ENCODE measurements at regions not wholly inside any gene's neighbourhood (a gene's known extent, or its start where the extent isn't known, plus 50 kb on each side); places are given as distances from the start of the nearest gene placed in this dataset.

DNA sequence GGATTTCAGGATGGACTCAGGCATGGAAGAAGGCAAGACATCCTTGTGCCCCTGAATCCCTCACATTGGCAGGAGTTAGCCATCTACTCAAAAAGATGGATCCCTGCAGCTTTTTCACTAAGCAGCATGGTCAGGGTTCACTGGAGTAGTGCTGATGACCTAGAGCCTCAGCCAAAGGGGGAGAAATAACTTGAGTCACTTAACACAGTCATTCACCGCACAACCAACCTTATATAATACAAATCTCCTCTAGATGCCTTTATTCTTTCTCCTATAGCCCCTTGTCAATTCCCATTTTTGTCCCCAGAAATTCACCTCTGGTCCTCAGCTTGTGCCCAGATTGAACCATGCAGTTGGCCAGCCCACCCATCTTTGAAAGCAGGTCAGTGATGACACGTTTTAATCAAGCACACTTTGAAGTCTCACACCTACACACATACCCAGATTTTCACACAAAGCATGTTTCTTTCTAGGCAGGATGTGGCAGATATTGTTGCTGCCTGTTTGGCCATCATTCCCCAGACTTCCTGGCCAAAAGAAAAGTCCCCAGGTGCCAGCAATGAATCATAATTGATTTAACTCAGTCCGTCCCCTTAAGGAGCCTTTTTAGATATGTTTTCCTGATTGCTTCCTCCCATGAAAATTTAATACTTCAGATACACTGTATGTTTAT, 84.2 kb downstream of the LBH start:
- TF ChIP-seq POLR2A (IDR thresholded peaks at IDR 0.05; ENCODE audit: low read depth, low read length) (no peak), POLR2AphosphoS5 (IDR thresholded peaks at IDR 0.05; ENCODE audit: low read depth, low read length) (no peak), TAF1 (IDR thresholded peaks at IDR 0.05; ENCODE audit: borderline replicate concordance, low read depth, low read length) (no peak)

Measured in GM12892 (cell line).